Spleen (tissue), 11 donors: ENCODE measurements at regions not wholly inside any gene's neighbourhood (a gene's known extent, or its start where the extent isn't known, plus 50 kb on each side); places are given as distances from the start of the nearest gene placed in this dataset.
"Not testable (repeated sequence)": the region's sequence is repeated elsewhere in the genome, so short reads cannot be mapped to it uniquely, and the experiment has no call there.

Experiments
- DNase-seq: peaks from one replicate; pipeline ENCODE4 v3.0.0-alpha.2; 2020
- H3K27ac ChIP-seq, 8 donors: fragments of 200-600 bp; sonication (generic) in 7 of 8; 1 replicate in 4 of 8; 2 replicates in 4 of 8; pipeline versions ENCODE4 v1.5.0 to v1.8.0; 2016 to 2021; ENCODE audit warnings: inconsistent platforms in 4 of 8, mild to moderate bottlenecking in 4 of 8, moderate library complexity in 1 of 8
- H3K27me3 ChIP-seq, 7 donors: fragments of 200-600 bp; sonication (generic) in 6 of 7; replicated peaks in 1 of 7; 1 replicate in 4 of 7; 2 replicates in 3 of 7; pipeline versions ENCODE4 v1.5.0 to v1.8.0; 2016 to 2021; ENCODE audit warnings: inconsistent platforms in 3 of 7, mild to moderate bottlenecking in 1 of 7
- H3K36me3 ChIP-seq, 6 donors: fragments of 200-600 bp; sonication (generic) in 5 of 6; 1 replicate in 4 of 6; 2 replicates in 2 of 6; pipeline versions ENCODE4 v1.5.0 to v1.8.0; 2016 to 2021; ENCODE audit warnings: inconsistent platforms in 2 of 6
- H3K4me1 ChIP-seq, 6 donors: fragments of 200-600 bp; sonication (generic) in 5 of 6; 1 replicate in 3 of 6; 2 replicates in 3 of 6; pipeline versions ENCODE4 v1.5.0 to v1.8.0; 2016 to 2021; ENCODE audit warnings: inconsistent platforms in 3 of 6
- H3K4me3 ChIP-seq, 8 donors: fragments of 200-600 bp; sonication (generic) in 7 of 8; 1 replicate in 4 of 8; 2 replicates in 4 of 8; pipeline versions ENCODE4 v1.5.0 to v1.8.0; 2016 to 2021; ENCODE audit warnings: inconsistent platforms in 4 of 8, mild to moderate bottlenecking in 4 of 8, moderate library complexity in 2 of 8
- H3K9me3 ChIP-seq, 8 donors: fragments of 200-600 bp; sonication (generic) in 7 of 8; 1 replicate in 4 of 8; 2 replicates in 4 of 8; pipeline versions ENCODE4 v1.5.0 to v1.8.0; 2016 to 2021; ENCODE audit warnings: inconsistent platforms in 4 of 8
- POLR2A ChIP-seq, 3 donors: fragments of 450-650 bp; IDR thresholded peaks; one replicate each; pipeline ENCODE4 v1.5.1; 2017; ENCODE audit warnings: antibody characterized with exemption in 3 of 3, mild to moderate bottlenecking in 1 of 3
- POLR2AphosphoS5 ChIP-seq, 3 donors: sonication (generic); formaldehyde crosslinking; IDR thresholded peaks; one replicate each; pipeline ENCODE4 v1.5.1; 2017; ENCODE audit warnings: antibody characterized with exemption in 3 of 3
- WGBS, 5 donors: extraction: QIAGEN DNeasy Blood & Tissue Kit in 3 of 5; methylation state at CpG; one replicate each; pipeline versions ENCODE4 v1.1.5 to v1.1.7; 2013 to 2018; 5-methylcytosine and 5-hydroxymethylcytosine counted together
- intact Hi-C: fragments of 100-400 bp; cut with DNase I; formaldehyde crosslinking; loops from one replicate; pipeline ENCODE4 v1.15.0; 2023; ENCODE audit warnings: low total_unique reads
- TF ChIP-seq, protein P1 (sequence below), 11 experiments: fragments of 200-600 bp in 7 of 11; fragments of 450-650 bp in 4 of 11; sonication (generic) in 4 of 11; IDR thresholded peaks in 8 of 11; conservative IDR thresholded peaks in 3 of 11; 1 replicate in 7 of 11; 2 replicates in 4 of 11; pipeline versions ENCODE4 v1.4.0 to v1.8.0; 2016 to 2021; ENCODE audit warnings: antibody characterized with exemption in 11 of 11, inconsistent platforms in 4 of 11, mild to moderate bottlenecking in 1 of 11
- donor health status: healthy with polysubstance abuse.
- donor health status: DM: no; HTN: no; CAD: no; lungs with moderate emphysema.
- donor health status: DM: no; HTN: no; CAD: no.
- donor health status: Bipolar disorder and iron deficiency.
- donor health status: healthy.
- donor health status: DM: no; HTN: no; CAD: no.
- donor health status: DM: yes; HTN: yes; CAD: no.

DNA sequence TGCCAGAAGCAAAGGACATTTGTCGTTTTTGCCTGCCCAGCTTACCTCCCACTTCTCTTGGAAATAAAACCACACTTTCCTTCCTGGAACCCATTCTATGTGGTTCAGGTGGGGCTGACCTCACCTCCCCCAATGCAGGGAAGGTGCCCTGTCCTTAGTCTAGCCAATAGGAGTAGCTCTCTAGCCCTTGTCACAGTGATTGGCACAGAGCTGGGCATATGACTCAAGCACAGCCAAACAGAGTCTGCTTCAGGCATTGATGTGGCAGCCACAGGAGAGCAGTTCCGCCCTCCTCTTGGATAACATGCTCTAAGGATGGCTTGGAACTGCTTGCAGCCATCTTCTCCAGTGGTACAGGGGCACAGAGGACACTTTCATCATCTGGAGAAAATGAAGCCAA lies 134.0 kb downstream of the LRIG2 start:
- intact Hi-C loops = no loop called here
- no peak for DNase-seq
- Histone ChIP-seq H3K36me3 (no peaks in the 10 kb centered on the region), H3K27me3 (peaks cover 0 to 38% (median 0%) of the 10 kb centered on the region in 7 donors), H3K4me3 (no peak overlapping the region), H3K4me1 (peaks cover 0 to 3% (median 0%) of the 10 kb centered on the region in 6 donors), H3K27ac (no peak overlapping the region), H3K9me3 (peaks cover 0 to 4% (median 0%) of the 10 kb centered on the region in 8 donors)
- no peak for TF ChIP-seq POLR2AphosphoS5 (IDR thresholded peaks at IDR 0.05)
- TF ChIP-seq POLR2A (IDR thresholded peaks at IDR 0.05) = no peak
- TF ChIP-seq, protein P1, sequence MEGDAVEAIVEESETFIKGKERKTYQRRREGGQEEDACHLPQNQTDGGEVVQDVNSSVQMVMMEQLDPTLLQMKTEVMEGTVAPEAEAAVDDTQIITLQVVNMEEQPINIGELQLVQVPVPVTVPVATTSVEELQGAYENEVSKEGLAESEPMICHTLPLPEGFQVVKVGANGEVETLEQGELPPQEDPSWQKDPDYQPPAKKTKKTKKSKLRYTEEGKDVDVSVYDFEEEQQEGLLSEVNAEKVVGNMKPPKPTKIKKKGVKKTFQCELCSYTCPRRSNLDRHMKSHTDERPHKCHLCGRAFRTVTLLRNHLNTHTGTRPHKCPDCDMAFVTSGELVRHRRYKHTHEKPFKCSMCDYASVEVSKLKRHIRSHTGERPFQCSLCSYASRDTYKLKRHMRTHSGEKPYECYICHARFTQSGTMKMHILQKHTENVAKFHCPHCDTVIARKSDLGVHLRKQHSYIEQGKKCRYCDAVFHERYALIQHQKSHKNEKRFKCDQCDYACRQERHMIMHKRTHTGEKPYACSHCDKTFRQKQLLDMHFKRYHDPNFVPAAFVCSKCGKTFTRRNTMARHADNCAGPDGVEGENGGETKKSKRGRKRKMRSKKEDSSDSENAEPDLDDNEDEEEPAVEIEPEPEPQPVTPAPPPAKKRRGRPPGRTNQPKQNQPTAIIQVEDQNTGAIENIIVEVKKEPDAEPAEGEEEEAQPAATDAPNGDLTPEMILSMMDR (IDR thresholded peaks at IDR 0.05 in 8 of 11, conservative IDR thresholded peaks at IDR 0.05 in 3 of 11) = no peak
- WGBS, 5 donors = 34 to 50% (median 42%) methylated on average over 2 of the region's 2 CpGs

DNA sequence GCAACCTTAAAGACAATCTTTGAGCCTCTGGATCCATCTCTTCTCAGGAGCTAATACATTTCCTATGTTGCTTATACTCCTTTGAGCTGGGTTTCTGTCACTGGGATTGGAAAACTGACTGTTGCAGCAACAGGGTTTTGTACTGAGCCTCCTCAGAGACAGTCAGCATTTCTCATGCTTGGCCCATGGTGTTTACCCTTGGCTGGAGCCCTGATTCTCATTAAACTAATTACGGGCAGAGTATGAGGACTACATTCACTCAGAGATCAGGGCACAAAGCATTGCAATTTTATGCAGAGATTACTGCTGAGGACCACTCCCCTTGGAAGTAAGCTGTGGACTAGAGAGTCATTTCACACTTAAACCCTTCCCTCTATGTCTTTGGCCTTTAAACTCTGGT lies 134.5 kb downstream of the LRIG2 start:
- intact Hi-C loops = no loop called here
- Histone ChIP-seq H3K36me3 (no peaks in the 10 kb centered on the region), H3K27me3 (peaks cover 0 to 41% (median 0%) of the 10 kb centered on the region in 7 donors), H3K4me1 (peaks cover 0 to 3% (median 0%) of the 10 kb centered on the region in 6 donors), H3K27ac (no peak overlapping the region), H3K9me3 (peaks cover 0 to 4% (median 0%) of the 10 kb centered on the region in 8 donors), H3K4me3 (no peak overlapping the region)
- DNase-seq = no peak
- 86 to 100% (median 90%) methylated on average over 1 of the region's 1 CpG for WGBS, 5 donors
- TF ChIP-seq, protein P1 (IDR thresholded peaks at IDR 0.05 in 8 of 11, conservative IDR thresholded peaks at IDR 0.05 in 3 of 11) = no peak
- no peak for TF ChIP-seq POLR2AphosphoS5 (IDR thresholded peaks at IDR 0.05)
- TF ChIP-seq POLR2A (IDR thresholded peaks at IDR 0.05) = no peak

DNA sequence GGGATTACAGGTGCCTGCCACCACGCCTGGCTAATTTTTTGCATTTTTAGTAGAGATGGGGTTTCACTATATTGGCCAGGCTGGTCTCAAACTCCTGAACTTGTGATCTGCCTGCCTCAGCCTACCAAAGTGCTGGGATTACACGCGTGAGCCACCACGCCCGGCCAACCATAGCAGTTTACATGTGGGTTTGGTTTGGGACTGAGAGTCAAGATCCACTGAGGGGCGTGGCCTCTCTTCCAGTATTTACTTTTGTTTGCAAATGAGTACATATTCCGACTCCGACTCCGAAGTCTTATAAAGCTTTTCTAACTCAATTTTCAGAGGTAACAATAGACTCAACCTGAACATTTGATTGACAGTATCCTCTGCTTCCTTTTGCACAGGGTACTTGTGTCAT lies 135.4 kb downstream of the LRIG2 start:
- H3K9me3 ChIP-seq, intact Hi-C loops, H3K27ac ChIP-seq, H3K4me3 ChIP-seq, H3K4me1 ChIP-seq, DNase-seq, H3K36me3 ChIP-seq: not testable (repeated sequence)
- H3K27me3 ChIP-seq = peaks cover 0 to 41% (median 0%) of the 10 kb centered on the region in 7 donors
- WGBS, 5 donors = 82 to 97% (median 91%) methylated on average over 9 of the region's 9 CpGs

DNA sequence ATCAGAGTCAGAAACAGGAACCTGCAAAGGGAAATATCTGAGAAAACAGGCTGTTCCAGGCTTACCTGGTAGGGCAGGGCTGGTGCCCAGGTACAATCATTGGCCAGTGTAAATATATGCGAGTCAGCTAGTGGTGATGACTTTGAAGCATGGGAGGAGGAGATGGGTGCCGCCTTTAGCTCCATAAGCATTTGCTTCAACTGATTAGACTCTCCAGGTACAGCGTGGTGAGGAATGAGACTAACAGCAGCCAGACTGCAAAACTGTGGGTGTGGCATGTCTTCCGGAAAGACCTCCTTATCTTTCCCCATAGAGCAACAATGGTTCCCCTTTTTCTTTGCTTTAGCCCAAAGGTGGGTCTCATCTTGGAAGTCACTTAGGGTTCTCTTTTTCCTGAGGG lies 137.2 kb downstream of the LRIG2 start:
- intact Hi-C loops = no loop called here
- no peak for DNase-seq
- TF ChIP-seq POLR2AphosphoS5 (IDR thresholded peaks at IDR 0.05) (no peak), POLR2A (IDR thresholded peaks at IDR 0.05) (no peak)
- TF ChIP-seq, protein P1 (IDR thresholded peaks at IDR 0.05 in 8 of 11, conservative IDR thresholded peaks at IDR 0.05 in 3 of 11) = no peak
- 20 to 48% (median 27%) methylated on average over 4 of the region's 4 CpGs for WGBS, 5 donors
- Histone ChIP-seq H3K27ac (no peak overlapping the region), H3K36me3 (no peaks in the 10 kb centered on the region), H3K4me1 (peaks cover 0 to 3% (median 0%) of the 10 kb centered on the region in 6 donors), H3K27me3 (peaks cover 0 to 41% (median 0%) of the 10 kb centered on the region in 7 donors), H3K9me3 (peaks cover 0 to 16% (median 5%) of the 10 kb centered on the region in 8 donors), H3K4me3 (no peak overlapping the region)

DNA sequence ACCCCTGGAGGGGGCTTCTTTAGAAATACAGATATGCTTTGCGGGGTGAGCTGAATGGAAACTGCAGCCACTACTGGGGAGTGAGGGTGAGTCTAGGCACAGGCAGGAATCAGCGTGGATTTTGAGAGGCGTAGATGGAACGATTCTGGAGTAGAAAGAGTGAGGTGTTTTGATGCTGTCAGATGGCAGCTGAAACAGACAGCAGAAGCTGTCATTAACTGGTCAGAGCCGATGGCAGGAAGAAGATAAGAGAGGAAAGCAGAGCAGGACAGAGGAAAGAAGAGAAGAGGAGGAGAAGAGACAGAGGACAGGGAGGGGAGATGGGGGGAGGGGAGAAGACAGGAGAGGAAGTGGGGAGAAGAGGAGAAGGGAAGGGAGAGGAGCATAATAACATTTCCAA lies 138.5 kb downstream of the LRIG2 start:
- H3K36me3 ChIP-seq = no peaks in the 10 kb centered on the region
- peaks cover 0 to 3% (median 0%) of the 10 kb centered on the region in 6 donors for H3K4me1 ChIP-seq
- TF ChIP-seq POLR2AphosphoS5 (IDR thresholded peaks at IDR 0.05) = no peak
- TF ChIP-seq, protein P1 (IDR thresholded peaks at IDR 0.05 in 8 of 11, conservative IDR thresholded peaks at IDR 0.05 in 3 of 11) = no peak
- TF ChIP-seq POLR2A (IDR thresholded peaks at IDR 0.05) = no peak
- peaks cover 0 to 22% (median 6%) of the 10 kb centered on the region in 8 donors for H3K9me3 ChIP-seq
- no peak overlapping the region for H3K4me3 ChIP-seq
- 64 to 77% (median 71%) methylated on average over 5 of the region's 5 CpGs for WGBS, 5 donors
- no peak overlapping the region for H3K27ac ChIP-seq
- DNase-seq = no peak
- H3K27me3 ChIP-seq = peaks cover 0 to 41% (median 0%) of the 10 kb centered on the region in 7 donors
- intact Hi-C loops = no loop called here
